Glutamatergic neuron (in vitro differentiated cells): ENCODE measurements at regions not wholly inside any gene's neighbourhood (a gene's known extent, or its start where the extent isn't known, plus 50 kb on each side); places are given as distances from the start of the nearest gene placed in this dataset.
A peak's percentile ranks its signal among the peaks of the same experiment; 100 is the strongest.

Source experiments
- DNase-seq: peaks from one replicate; pipeline ENCODE4 v3.0.0; 2022
- H3K27ac Mint-ChIP-seq: one replicate; pipeline ENCODE4 v1.8.0; 2020; ENCODE audit warnings: mild to moderate bottlenecking, mixed read lengths, inconsistent platforms; ENCODE audit not compliant: unreplicated experiment
- H3K27me3 Mint-ChIP-seq: one replicate; pipeline ENCODE4 v1.8.0; 2020; ENCODE audit warnings: mild to moderate bottlenecking, moderate library complexity, mixed read lengths, inconsistent platforms; ENCODE audit not compliant: unreplicated experiment
- H3K36me3 Mint-ChIP-seq: one replicate; pipeline ENCODE4 v1.8.0; 2020; ENCODE audit warnings: mild to moderate bottlenecking, mixed read lengths, inconsistent platforms; ENCODE audit not compliant: unreplicated experiment
- H3K4me1 Mint-ChIP-seq: one replicate; pipeline ENCODE4 v1.8.0; 2020; ENCODE audit warnings: mild to moderate bottlenecking, low read depth, mixed read lengths, inconsistent platforms; ENCODE audit not compliant: unreplicated experiment
- H3K4me3 Mint-ChIP-seq: one replicate; pipeline ENCODE4 v1.8.0; 2020; ENCODE audit warnings: mild to moderate bottlenecking, mixed read lengths, inconsistent platforms; ENCODE audit not compliant: unreplicated experiment
- H3K9me3 Mint-ChIP-seq: one replicate; pipeline ENCODE4 v1.8.0; 2020; ENCODE audit warnings: mild to moderate bottlenecking, moderate library complexity, mixed read lengths, inconsistent platforms; ENCODE audit not compliant: unreplicated experiment
- CTCF ChIP-seq: fragments of 200-600 bp; sonication (generic); IDR thresholded peaks from one replicate; pipeline ENCODE4 v1.5.0; 2021; ENCODE audit not compliant: partially characterized antibody, unreplicated experiment

- H3K27me3 Mint-ChIP-seq: peaks cover 7% of the 10 kb centered on the region
- peaks cover 7% of the 10 kb centered on the region for H3K36me3 Mint-ChIP-seq
- H3K4me3 Mint-ChIP-seq: no peak overlapping the region
- no peak overlapping the region for H3K27ac Mint-ChIP-seq
- no peak for DNase-seq
- no peaks in the 10 kb centered on the region for H3K4me1 Mint-ChIP-seq
- peaks cover 4% of the 10 kb centered on the region for H3K9me3 Mint-ChIP-seq
- TF ChIP-seq CTCF: no peak
Observed at GRCh38 chr9:24765025-24765756, 219.5 kb upstream of the IZUMO3 start.

GRCh38 chr9:24738421-24738961 is 192.8 kb upstream of the IZUMO3 start:
- Mint-ChIP-seq H3K27me3 (no peaks in the 10 kb centered on the region), H3K4me3 (no peak overlapping the region), H3K36me3 (peaks cover 8% of the 10 kb centered on the region), H3K27ac (peak overlapping the region; percentile 15), H3K4me1 (peaks cover 3% of the 10 kb centered on the region), H3K9me3 (peaks cover 1% of the 10 kb centered on the region)
- no peak for DNase-seq
- TF ChIP-seq CTCF: no peak

DNA sequence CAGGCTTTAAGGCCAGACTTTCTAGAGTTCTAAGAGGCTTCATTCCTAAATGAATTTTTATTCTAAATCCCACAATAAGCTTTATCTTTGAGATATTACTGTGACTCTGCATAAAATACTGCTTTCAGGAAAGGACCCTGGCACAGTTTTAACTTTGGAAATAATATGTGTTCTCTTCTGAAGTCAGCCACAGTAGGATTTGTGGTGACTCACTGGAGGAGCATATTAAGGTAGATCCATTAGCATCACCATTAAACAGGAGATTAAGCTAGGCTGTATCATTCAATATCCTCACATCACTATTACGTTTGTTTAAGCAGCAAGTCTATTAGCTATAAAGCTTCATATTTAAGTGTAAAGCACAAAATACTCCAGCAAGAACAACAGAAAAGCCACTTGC is 186.1 kb upstream of the IZUMO3 start:
- no peak for TF ChIP-seq CTCF
- Mint-ChIP-seq H3K27me3 (no peaks in the 10 kb centered on the region), H3K4me1 (no peaks in the 10 kb centered on the region), H3K4me3 (no peak overlapping the region), H3K36me3 (no peaks in the 10 kb centered on the region), H3K9me3 (peaks cover 1% of the 10 kb centered on the region), H3K27ac (no peak overlapping the region)
- DNase-seq: no peak

DNA sequence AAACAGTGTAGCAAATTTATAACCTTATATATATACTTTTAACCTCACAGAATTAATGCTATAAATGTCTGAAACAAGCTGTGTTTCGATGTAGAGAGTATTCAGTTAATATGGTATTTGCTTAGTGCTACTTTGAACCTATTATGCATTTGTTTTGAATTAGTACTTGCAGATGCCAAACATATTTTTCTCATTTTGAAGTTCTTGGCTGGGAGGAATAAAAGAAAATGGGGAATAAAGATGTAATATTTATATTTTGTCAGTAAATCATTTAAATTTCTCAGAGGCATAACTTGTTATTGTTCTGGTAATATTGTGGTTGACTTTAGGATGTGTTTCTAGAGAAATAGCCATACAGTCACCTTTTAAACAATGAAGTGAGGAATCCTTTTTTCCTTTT is 175.9 kb upstream of the IZUMO3 start:
- no peak for DNase-seq
- Mint-ChIP-seq H3K36me3 (no peaks in the 10 kb centered on the region), H3K27me3 (no peaks in the 10 kb centered on the region), H3K4me1 (no peaks in the 10 kb centered on the region), H3K4me3 (no peak overlapping the region), H3K27ac (no peak overlapping the region), H3K9me3 (no peaks in the 10 kb centered on the region)
- TF ChIP-seq CTCF: no peak

DNA sequence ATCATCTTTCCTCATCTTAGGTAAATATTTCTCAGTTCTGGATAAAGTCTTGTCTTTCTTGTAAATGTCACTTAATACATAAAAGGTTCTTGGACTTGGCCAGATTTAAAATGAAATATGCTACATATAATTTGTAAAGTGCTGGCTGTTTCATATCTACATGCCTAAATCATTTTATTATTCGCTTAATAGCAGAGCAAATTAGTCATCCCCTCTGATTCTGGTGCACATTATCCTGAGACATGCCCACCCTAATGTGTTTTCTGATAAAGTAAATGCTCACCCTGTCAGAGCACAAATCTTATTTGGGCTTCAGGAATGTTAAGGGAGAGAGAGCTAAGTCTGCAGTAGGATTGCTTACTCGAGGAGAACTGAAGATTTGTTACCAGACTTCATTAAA is 166.5 kb upstream of the IZUMO3 start:
- H3K36me3 Mint-ChIP-seq: no peaks in the 10 kb centered on the region
- no peaks in the 10 kb centered on the region for H3K9me3 Mint-ChIP-seq
- no peak overlapping the region for H3K27ac Mint-ChIP-seq
- TF ChIP-seq CTCF: no peak
- DNase-seq: no peak
- no peak overlapping the region for H3K4me3 Mint-ChIP-seq
- no peaks in the 10 kb centered on the region for H3K27me3 Mint-ChIP-seq
- peaks cover 4% of the 10 kb centered on the region for H3K4me1 Mint-ChIP-seq
